ENCODE measurements at regions not wholly inside any gene's neighbourhood (a gene's known extent, or its start where the extent isn't known, plus 50 kb on each side); places are given as distances from the start of the nearest gene placed in this dataset.

- no peak overlapping the region for H3K9ac ChIP-seq (ENCODE audit: low read length)
- CTCF ChIA-PET, result no interaction called here
- ATAC-seq, result no peak
- intact Hi-C loops (cut with micrococcal nuclease), result loop anchor here (5.0 kb wide), 1 partner anchor 333 kb away; no protein-coding TSS in a partner anchor
- peaks cover 34% of the 10 kb centered on the region for H3K4me1 ChIP-seq (ENCODE audit: insufficient read depth, low read length)
- H3F3A ChIP-seq (ENCODE audit: low read length, unreplicated experiment), result no peaks in the 10 kb centered on the region
- no peaks in the 10 kb centered on the region for H3K9me2 ChIP-seq (replicated peaks; ENCODE audit: low read length)
- TF ChIP-seq EZH2phosphoT487 (IDR thresholded peaks at IDR 0.05; ENCODE audit: borderline replicate concordance, low read length) (no peak), EZH2 (IDR thresholded peaks at IDR 0.05; ENCODE audit: low read length, unreplicated experiment) (no peak), CTCF (conservative IDR thresholded peaks at IDR 0.05; ENCODE audit: low read depth, low read length) (no peak)
- H3K4me2 ChIP-seq (ENCODE audit: low read length), result no peak overlapping the region
- no peak overlapping the region for H3K27ac ChIP-seq (ENCODE audit: low read length)
- H3K9me3 ChIP-seq (ENCODE audit: low read length), result no peaks in the 10 kb centered on the region
- BruUV-seq (replicated peaks), result no TSS peak
- H3K27me3 ChIP-seq (ENCODE audit: low read length), result no peaks in the 10 kb centered on the region
- H3K79me2 ChIP-seq (ENCODE audit: low read length), result no peaks in the 10 kb centered on the region
- no peak overlapping the region for H2AFZ ChIP-seq (ENCODE audit: low read length)
- H4K20me1 ChIP-seq (ENCODE audit: low read length), result no peaks in the 10 kb centered on the region
- POLR2A ChIA-PET (ENCODE audit: unreplicated experiment), result no interaction called here
- no peak overlapping the region for H3K4me3 ChIP-seq (ENCODE audit: low read length)
- no peak for DNase-seq
- no peaks in the 10 kb centered on the region for H3K36me3 ChIP-seq (ENCODE audit: low read depth, low read length)
Measured at GRCh38 chr6:7674291-7674690, 51.6 kb upstream of the BMP6 start.

GRCh38 chr6:7675353-7675945, 50.5 kb upstream of the BMP6 start:
- POLR2A ChIA-PET (ENCODE audit: unreplicated experiment), result no interaction called here
- no peaks in the 10 kb centered on the region for H3K36me3 ChIP-seq (ENCODE audit: low read depth, low read length)
- intact Hi-C loops (cut with micrococcal nuclease), result no loop called here
- no peaks in the 10 kb centered on the region for H3K27me3 ChIP-seq (ENCODE audit: low read length)
- no peaks in the 10 kb centered on the region for H3K9me2 ChIP-seq (replicated peaks; ENCODE audit: low read length)
- peaks cover 32% of the 10 kb centered on the region for H3K4me1 ChIP-seq (ENCODE audit: insufficient read depth, low read length)
- no peaks in the 10 kb centered on the region for H3K9me3 ChIP-seq (ENCODE audit: low read length)
- DNase-seq (no peak), ATAC-seq (no peak)
- no peak overlapping the region for H3K4me3 ChIP-seq (ENCODE audit: low read length)
- no peaks in the 10 kb centered on the region for H3F3A ChIP-seq (ENCODE audit: low read length, unreplicated experiment)
- BruUV-seq (replicated peaks), result no TSS peak
- no peak overlapping the region for H3K9ac ChIP-seq (ENCODE audit: low read length)
- H3K79me2 ChIP-seq (ENCODE audit: low read length), result no peaks in the 10 kb centered on the region
- H2AFZ ChIP-seq (ENCODE audit: low read length), result no peak overlapping the region
- CTCF ChIA-PET, result no interaction called here
- H3K4me2 ChIP-seq (ENCODE audit: low read length), result no peak overlapping the region
- H3K27ac ChIP-seq (ENCODE audit: low read length), result no peak overlapping the region
- no peaks in the 10 kb centered on the region for H4K20me1 ChIP-seq (ENCODE audit: low read length)
- TF ChIP-seq EZH2 (IDR thresholded peaks at IDR 0.05; ENCODE audit: low read length, unreplicated experiment), result no peak
- TF ChIP-seq EZH2phosphoT487 (IDR thresholded peaks at IDR 0.05; ENCODE audit: borderline replicate concordance, low read length), result no peak
- TF ChIP-seq CTCF (conservative IDR thresholded peaks at IDR 0.05; ENCODE audit: low read depth, low read length), result no peak

Measured in PC-3 (cell line).